RWPE1 (cell line): ENCODE measurements at regions not wholly inside any gene's neighbourhood (a gene's known extent, or its start where the extent isn't known, plus 50 kb on each side); places are given as distances from the start of the nearest gene placed in this dataset.

ENCODE experiments used
- CTCF ChIA-PET: fragments of 350-600 bp; sonication (Branson Sonifier 250); formaldehyde crosslinking; extraction: SDS; loops from one replicate; lab custom pipeline; 2021; lab: Yijun Ruan, JAX
- POLR2A ChIA-PET: fragments of 400-600 bp; formaldehyde crosslinking; extraction: SDS; loops from one replicate; lab custom pipeline; 2020; ENCODE audit warnings: antibody characterized with exemption; ENCODE audit not compliant: low non-redundant PET; lab: Yijun Ruan, JAX
- DNase-seq: peaks from one replicate; pipeline ENCODE4 v3.0.0; 2012; ENCODE audit warnings: low spot score
- H3K27ac ChIP-seq: fragments of 450-650 bp; 2 replicates; pipeline ENCODE4 v1.5.1; 2017
- TF ChIP-seq, protein P1 (sequence below): fragments of 450-650 bp; conservative IDR thresholded peaks from 2 replicates; pipeline ENCODE4 v1.5.1; 2017; ENCODE audit warnings: low read depth, mild to moderate bottlenecking

DNA sequence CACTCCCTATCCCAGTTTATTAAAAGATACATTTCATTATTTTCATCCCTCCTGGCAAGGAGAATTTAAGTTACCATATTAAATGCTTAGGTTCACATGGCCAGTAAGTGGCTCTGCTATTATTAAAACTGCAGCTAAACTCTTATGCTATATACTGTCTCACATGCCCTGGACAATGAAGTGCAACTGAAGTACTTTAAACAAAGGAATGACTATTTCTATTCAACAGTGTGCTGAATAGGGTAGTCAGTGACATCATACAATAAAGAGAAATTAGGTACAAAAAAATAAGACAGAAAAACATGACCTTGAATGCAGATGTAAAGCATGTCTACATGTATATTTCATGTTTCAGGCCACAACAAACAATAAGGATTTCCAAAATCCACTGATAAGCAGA, 282.6 kb upstream of the SMC2 start:
- POLR2A ChIA-PET = no interaction called here

GRCh38 chr9:103816146-103816545, 278.0 kb upstream of the SMC2 start:
- POLR2A ChIA-PET = no interaction called here
- CTCF ChIA-PET = interaction anchor here (0.6 kb wide), 1 partner anchor 57 kb away, joined by 3 read pairs; no protein-coding TSS in a partner anchor
- TF ChIP-seq, protein P1, sequence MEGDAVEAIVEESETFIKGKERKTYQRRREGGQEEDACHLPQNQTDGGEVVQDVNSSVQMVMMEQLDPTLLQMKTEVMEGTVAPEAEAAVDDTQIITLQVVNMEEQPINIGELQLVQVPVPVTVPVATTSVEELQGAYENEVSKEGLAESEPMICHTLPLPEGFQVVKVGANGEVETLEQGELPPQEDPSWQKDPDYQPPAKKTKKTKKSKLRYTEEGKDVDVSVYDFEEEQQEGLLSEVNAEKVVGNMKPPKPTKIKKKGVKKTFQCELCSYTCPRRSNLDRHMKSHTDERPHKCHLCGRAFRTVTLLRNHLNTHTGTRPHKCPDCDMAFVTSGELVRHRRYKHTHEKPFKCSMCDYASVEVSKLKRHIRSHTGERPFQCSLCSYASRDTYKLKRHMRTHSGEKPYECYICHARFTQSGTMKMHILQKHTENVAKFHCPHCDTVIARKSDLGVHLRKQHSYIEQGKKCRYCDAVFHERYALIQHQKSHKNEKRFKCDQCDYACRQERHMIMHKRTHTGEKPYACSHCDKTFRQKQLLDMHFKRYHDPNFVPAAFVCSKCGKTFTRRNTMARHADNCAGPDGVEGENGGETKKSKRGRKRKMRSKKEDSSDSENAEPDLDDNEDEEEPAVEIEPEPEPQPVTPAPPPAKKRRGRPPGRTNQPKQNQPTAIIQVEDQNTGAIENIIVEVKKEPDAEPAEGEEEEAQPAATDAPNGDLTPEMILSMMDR = no peak
- no peak overlapping the region for H3K27ac ChIP-seq
- DNase-seq = no peak

More for the DNA sequence above, 282.6 kb upstream of the SMC2 start:
- no peak for DNase-seq
- TF ChIP-seq, protein P1 = no peak
- CTCF ChIA-PET = interaction anchor here (0.5 kb wide), 1 partner anchor 575 kb away, joined by 3 read pairs; no protein-coding TSS in a partner anchor
- H3K27ac ChIP-seq = no peak overlapping the region

DNA sequence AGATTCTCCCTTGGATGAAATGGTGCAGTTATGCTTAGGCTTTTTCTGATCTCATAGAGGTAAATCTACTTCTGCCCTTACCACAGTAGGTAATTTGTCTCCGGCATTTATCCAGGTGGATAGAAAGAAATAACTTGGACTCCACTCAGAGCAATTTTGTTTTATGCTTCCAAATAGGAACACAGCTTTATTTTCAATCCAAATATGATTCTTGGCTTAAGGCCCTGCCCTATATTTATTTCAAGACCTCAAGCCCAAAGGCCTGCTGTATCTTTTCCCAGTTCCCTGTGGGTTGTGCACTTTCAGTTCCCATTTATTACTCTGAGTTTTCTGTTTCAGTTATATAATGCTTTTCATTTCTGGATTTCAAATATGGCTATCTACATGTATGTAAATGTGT, 274.2 kb upstream of the SMC2 start:
- TF ChIP-seq, protein P1 = no peak
- no peak overlapping the region for H3K27ac ChIP-seq
- no peak for DNase-seq
- ChIA-PET CTCF (no interaction called here), POLR2A (no interaction called here)

DNA sequence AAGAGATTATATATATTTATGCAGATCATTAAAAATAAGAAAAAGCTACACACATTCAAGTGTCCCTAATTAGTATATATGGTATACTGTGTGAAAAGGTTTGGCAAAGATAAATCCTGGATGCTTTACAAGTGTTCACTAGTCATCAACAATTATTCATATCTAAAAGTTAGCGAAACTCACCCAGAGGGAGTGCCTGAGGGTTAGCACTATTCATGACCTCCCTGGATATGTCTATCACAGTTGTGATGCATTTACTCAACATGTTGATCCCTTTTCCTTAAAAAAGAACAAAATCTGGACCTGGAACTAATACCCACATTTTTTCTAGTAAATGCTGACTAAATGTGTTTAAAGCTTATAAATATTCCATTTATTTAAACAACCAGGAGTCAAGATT, 273.0 kb upstream of the SMC2 start:
- ChIA-PET POLR2A (no interaction called here), CTCF (interaction anchor here (0.5 to 1.0 kb wide), 3 partner anchors 33 to 1375 kb away, joined by 3 to 6 read pairs (median 3); no protein-coding TSS in a partner anchor)
- no peak for DNase-seq
- TF ChIP-seq, protein P1 = no peak
- no peak overlapping the region for H3K27ac ChIP-seq

DNA sequence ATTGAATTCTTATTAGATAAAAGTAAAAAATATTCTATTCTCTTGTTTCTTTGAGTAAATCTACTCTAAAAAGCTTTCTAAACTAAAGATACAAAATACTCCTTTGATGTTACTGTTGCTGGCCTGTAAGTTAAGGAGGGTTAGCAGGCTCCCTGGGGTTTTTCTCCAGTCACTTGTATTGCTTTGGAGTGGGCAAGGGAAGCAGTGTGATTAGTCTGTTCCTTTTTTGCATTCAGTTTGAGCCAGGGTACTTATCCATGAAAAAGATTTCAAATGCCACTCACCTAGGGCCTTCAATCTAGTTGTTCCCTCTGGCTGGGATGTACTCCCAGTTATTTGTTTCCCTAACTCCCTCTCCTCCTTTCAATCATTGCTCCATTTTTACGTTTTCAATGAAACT, 256.2 kb upstream of the SMC2 start:
- CTCF ChIA-PET = no interaction called here
- POLR2A ChIA-PET = no interaction called here
- TF ChIP-seq, protein P1 = no peak
- no peak overlapping the region for H3K27ac ChIP-seq
- no peak for DNase-seq

GRCh38 chr9:103839197-103839596, 254.9 kb upstream of the SMC2 start:
- TF ChIP-seq, protein P1 = no peak
- POLR2A ChIA-PET = no interaction called here
- H3K27ac ChIP-seq = no peak overlapping the region
- DNase-seq = no peak
- CTCF ChIA-PET = no interaction called here
